GM21447 (cell line): ENCODE measurements at regions not wholly inside any gene's neighbourhood (a gene's known extent, or its start where the extent isn't known, plus 50 kb on each side); places are given as distances from the start of the nearest gene placed in this dataset.

Experiments
- ATAC-seq: cut with Tn5 transposase; IDR thresholded peaks from one replicate; pipeline ENCODE4 v1.9.1; 2021; ENCODE audit not compliant: unreplicated experiment

DNA sequence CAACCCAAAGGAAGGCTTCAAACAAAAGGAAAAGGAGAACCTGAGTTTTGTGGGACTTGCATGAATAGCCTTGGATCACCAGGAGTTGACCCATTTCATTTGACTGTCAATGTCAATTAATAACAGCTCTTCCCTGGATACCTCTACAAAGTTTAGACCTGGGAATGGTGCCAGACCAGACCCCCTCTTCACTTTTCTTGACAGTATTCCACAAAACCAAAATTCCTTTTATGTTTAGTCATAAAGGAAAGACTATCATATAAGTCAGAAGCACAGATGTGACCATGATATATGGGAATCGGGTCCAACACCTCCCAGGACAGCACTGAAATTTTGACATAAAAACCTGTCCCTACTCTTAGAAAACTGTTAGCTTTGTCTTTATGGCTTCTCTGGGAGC lies 191.8 kb downstream of the LYPLAL1 start:
- no peak for ATAC-seq

- ATAC-seq = no peak
Observed at GRCh38 chr1:219362702-219363101, 189.0 kb downstream of the LYPLAL1 start.

- ATAC-seq = no peak
Observed at GRCh38 chr1:219359126-219359525, 185.4 kb downstream of the LYPLAL1 start.

GRCh38 chr1:219358080-219358479 lies 184.4 kb downstream of the LYPLAL1 start:
- ATAC-seq = no peak

- ATAC-seq = no peak
Observed at GRCh38 chr1:219354962-219355361, 181.3 kb downstream of the LYPLAL1 start.

GRCh38 chr1:219352961-219353651 lies 179.4 kb downstream of the LYPLAL1 start:
- ATAC-seq = no peak

DNA sequence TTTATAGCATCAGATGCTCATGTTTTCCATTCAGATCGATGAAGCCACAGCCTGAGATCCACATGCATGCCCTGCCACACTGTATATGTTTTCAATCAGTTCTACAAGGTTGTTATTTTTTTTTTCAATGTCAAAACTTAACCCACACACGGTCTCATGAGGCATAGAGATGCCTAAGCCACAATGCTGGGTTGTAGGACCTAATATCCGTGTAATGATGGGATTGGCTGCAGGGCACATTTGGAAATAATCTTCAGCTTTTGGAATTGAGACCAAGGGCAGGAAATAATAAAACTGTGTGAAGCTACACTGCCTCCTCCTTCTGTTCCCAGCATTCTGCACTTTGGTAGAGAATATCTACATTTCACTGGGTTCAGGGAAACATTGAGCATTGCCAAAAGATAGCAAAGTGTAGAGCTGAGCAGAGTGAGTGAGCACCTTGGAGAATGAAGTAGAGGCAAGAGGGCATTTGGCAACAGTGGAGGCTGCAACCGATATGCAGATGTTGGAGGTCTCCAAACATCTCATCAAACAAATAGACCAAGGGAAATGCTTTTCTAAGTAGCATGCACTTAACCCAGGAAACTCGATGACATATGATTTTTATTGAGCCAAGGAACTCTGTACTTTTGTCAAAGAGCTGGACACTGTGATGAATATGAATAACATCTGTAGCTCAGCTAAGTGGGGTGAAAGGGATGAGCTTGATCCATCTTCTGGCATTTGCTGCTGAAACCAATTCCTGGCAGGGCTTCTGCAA lies 176.7 kb downstream of the LYPLAL1 start:
- ATAC-seq = no peak

GRCh38 chr1:219347921-219348391 lies 174.3 kb downstream of the LYPLAL1 start:
- ATAC-seq = no peak

- no peak for ATAC-seq
Observed at GRCh38 chr1:219347376-219347775, 173.7 kb downstream of the LYPLAL1 start.

GRCh38 chr1:219345953-219346352 lies 172.3 kb downstream of the LYPLAL1 start:
- no peak for ATAC-seq

DNA sequence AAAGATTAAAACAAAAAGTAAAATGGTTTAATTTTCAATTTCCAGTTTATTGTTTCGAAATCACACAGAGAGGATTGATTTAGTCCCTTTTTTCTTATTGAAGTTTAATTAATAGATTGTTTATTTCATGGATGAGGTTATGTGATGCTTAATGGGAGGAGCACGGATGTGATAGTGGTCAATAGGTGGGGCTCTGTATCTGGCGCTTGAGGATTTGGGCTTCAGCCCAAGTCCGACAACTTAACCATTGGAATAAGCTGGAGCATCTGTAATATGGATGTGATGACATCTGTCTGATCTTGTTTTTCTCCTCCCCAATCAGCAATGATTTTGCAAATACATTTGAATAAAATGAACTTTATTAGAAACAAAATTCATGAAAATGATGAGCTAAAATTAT lies 169.2 kb downstream of the LYPLAL1 start:
- ATAC-seq = no peak

- ATAC-seq = no peak
Observed at GRCh38 chr1:219340796-219341195, 167.1 kb downstream of the LYPLAL1 start.

GRCh38 chr1:219339466-219339865 lies 165.8 kb downstream of the LYPLAL1 start:
- ATAC-seq = no peak

DNA sequence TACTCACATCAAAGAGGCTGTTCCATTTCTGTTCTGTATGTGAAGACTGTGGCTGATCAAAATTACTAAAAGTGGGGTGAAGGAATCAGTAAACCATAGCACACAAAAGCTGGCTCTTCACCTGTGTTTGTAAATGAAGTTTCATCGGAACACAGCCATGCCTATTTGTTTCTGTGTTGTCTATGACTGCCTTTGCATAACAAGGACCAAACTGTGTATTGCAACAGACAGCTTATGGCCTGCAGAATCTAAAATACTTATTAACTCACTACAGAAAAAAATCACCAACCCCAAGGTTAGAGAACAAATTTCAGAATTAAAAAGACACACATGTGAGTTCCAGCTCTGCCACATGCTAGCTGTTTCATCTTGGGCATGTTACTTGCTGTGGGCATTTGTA lies 163.9 kb downstream of the LYPLAL1 start:
- ATAC-seq = no peak

DNA sequence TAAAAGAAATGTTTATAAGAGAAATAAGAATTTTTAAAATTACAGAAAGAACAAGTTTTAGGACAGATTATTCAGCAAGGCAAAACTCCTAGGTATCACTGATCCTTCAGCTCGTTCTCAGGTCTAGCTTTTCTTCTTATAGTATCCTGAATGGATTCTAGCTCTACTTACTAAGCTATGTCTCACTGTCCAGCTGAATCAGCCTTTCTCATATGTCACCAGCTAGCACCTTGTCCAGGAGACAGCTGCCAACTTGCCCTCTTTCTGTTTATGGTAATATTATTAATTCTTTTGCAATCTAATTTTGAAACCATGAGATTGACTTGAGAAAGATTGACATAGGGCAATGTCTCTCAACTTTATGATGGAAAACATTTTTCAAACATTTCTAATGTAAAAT lies 159.9 kb downstream of the LYPLAL1 start:
- ATAC-seq = no peak

DNA sequence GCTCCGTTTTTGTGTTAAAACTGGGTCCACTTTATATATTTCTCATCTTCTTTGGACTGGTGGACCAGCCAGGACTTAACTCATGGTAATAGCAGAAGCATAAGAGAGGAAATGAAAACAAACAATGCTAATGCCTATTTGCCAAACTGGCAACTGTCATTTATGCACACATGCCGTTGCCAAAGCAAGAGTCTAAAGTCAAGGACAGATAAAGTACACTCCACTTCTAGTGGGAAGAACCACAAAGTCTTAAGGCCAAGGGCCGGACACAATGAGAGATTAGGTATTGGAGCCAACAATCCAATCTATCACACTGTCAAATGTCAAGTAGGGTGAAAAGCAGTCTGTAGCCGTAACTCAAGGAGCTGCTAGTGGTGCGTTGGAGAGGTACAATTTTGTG lies 157.7 kb downstream of the LYPLAL1 start:
- no peak for ATAC-seq

DNA sequence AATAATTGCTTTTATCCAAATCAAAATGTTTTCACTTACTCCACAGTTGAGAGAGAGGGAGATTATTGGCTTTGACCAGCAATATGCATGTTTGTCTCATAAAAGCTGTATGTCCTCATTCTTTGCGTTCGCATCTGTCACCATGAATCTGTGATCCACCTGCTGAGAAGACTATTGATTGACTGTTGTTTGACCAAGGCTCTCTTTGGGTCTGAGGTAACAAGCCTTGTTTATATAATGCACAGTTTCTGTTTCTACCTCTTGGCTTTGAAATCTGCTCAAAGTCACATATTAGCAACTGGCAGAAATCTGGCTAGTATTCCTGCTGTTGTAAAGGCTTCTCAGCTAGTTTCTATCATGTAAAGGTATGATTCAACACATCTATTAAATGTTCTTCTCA lies 157.0 kb downstream of the LYPLAL1 start:
- no peak for ATAC-seq

DNA sequence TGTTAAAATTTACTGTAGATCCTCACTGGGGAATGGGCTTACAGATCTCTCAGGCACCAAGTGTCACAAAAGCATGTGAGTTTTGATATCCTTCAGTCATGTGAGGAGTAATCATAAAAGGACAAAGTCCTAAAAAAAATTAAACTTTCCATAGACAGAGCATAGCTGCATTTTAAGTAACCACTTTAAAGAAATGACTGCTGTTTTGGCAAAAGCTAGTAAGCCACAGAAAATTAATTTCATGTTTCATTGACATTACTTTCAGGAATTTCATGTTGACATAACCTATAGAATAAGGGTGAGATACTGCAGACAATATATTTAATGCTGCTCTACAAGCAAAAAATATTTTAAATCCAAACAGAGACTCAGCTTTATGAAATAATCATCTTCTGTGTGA lies 156.3 kb downstream of the LYPLAL1 start:
- ATAC-seq = no peak

DNA sequence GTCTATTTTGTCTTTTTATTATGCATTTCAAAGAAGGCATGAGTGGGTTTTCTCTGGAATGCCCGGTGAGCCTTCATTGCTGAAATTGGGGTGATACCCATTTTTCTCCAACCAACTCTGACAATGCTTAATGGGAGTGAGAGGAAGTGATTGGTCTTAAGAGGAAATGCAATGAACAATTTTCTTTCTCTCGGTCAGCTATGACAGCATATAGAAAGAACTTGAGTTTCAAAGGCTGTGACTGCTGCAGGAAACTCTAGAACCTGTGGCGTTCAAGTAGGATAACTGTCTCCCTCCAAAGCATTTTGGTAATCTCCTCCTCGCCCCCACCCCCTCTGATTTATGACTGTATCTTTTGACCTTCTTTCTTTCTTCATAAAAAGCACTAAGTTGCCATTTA lies 155.9 kb downstream of the LYPLAL1 start:
- no peak for ATAC-seq

GRCh38 chr1:219326843-219327242 lies 153.2 kb downstream of the LYPLAL1 start:
- no peak for ATAC-seq

GRCh38 chr1:219325368-219325742 lies 151.7 kb downstream of the LYPLAL1 start:
- no peak for ATAC-seq

GRCh38 chr1:219324629-219325367 lies 151.1 kb downstream of the LYPLAL1 start:
- no peak for ATAC-seq
